ENCODE measurements at regions not wholly inside any gene's neighbourhood (a gene's known extent, or its start where the extent isn't known, plus 50 kb on each side); places are given as distances from the start of the nearest gene placed in this dataset.

DNA sequence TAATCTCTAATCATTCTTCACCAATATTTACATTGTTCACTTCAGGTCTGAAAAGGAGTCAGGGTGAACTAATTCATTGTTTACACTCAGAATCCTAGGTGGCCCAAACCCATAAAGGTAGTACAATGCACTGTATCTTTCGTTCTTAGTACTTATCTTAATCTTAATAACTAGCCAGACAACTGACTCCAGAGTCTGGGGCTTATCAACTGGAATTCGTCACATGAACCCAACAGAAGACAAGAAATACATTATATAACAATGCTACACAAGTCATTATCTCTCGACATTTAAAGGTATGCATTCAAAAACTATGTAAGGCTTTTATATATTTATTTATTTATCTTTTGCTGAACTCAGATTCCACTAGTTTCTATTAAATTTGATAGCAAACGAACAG lies 125.9 kb upstream of the ESRRG start:
- no peak overlapping the region for H3K4me3 ChIP-seq (ENCODE audit: low read depth, low read length)
- TF ChIP-seq, protein P1, sequence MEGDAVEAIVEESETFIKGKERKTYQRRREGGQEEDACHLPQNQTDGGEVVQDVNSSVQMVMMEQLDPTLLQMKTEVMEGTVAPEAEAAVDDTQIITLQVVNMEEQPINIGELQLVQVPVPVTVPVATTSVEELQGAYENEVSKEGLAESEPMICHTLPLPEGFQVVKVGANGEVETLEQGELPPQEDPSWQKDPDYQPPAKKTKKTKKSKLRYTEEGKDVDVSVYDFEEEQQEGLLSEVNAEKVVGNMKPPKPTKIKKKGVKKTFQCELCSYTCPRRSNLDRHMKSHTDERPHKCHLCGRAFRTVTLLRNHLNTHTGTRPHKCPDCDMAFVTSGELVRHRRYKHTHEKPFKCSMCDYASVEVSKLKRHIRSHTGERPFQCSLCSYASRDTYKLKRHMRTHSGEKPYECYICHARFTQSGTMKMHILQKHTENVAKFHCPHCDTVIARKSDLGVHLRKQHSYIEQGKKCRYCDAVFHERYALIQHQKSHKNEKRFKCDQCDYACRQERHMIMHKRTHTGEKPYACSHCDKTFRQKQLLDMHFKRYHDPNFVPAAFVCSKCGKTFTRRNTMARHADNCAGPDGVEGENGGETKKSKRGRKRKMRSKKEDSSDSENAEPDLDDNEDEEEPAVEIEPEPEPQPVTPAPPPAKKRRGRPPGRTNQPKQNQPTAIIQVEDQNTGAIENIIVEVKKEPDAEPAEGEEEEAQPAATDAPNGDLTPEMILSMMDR (IDR thresholded peaks at IDR 0.05; ENCODE audit: low read depth, low read length), result no peak

DNA sequence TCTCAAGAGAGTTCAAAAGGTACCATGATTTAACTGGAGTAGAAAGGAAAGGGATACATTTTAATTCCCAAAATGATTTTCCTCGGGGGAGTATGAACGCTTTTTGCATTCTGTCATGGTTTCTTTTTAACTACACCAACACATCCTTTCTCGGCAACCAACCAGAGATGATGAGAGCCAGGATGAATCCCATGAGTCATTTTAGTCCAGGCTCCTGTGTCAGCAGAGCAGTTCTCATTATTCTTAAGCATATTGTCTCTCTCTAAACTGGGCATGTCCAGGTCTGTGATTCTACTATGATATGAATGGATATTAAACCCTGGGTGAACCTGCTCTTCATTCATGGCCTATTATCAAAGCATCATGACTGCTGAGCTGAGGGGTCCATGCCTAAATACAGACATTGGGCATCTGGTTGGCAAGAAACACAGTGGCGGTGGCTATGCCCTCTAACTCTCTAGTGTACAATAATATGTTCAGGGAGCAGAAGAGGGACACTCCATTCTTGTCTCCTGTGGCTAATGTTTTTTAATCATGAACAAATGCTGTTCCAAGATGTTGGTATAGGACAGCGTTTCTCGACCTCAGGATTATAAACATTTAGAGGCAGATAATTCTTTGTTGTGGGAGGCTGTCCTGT lies 124.3 kb upstream of the ESRRG start:
- H3K4me3 ChIP-seq (ENCODE audit: low read depth, low read length), result no peak overlapping the region
- TF ChIP-seq, protein P1 (IDR thresholded peaks at IDR 0.05; ENCODE audit: low read depth, low read length), result no peak

DNA sequence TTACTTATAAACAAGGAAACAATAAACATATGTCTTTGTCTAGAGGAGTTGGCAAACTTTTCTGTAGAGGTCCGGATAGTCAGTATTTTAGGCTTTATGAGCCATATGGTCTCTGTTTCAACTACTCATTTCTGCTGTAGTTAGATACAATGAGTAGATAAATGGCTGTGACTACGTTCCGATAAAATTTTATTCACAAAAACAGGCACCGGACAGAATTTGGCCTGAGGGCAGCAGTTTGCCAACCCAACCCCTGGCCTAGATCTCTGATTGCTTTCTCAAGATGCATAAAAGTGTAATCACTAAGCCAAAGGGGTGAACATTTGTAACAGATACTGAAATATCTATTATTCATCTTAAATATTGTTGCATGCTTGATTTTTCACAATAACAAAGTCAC lies 123.1 kb upstream of the ESRRG start:
- H3K4me3 ChIP-seq (ENCODE audit: low read depth, low read length), result no peak overlapping the region
- TF ChIP-seq, protein P1 (IDR thresholded peaks at IDR 0.05; ENCODE audit: low read depth, low read length), result no peak

DNA sequence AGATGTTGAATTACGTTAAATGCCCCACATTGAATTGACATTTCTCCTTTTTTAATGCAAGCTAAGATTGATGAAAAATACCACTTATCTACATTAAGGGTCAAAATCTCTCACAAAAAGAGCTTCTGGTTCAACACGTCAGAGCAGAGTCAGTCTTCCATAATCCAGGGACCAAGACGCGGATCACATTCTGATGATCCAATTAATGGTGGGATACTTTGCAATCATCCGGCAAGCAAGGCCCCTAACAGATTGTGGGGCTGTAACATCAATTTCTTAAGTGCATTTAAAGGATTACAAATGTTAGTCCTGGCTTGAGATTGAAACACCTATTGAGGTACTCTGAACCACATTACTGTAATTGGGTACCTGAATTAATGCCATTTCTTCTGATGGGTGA lies 120.2 kb upstream of the ESRRG start:
- no peak overlapping the region for H3K4me3 ChIP-seq (ENCODE audit: low read depth, low read length)
- TF ChIP-seq, protein P1 (IDR thresholded peaks at IDR 0.05; ENCODE audit: low read depth, low read length), result no peak

DNA sequence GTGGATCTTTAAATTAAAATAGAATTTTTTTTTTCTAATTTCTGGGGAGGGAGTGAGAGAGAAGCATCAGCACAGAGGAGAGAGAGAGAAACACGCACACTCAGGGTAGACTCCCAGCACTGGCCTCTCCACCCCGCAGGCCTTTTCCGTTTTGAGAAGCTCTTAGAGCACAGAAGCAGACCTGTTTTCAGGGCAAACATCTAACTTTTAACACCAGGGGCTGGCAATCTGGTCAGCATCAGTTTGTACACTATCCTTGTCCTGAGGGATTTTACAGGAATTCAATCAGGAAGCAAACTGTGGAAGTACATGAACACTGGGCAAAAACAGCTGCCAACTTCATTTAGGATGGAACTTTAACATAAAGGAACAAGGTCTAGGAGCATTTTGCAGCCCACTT lies 117.9 kb upstream of the ESRRG start:
- no peak overlapping the region for H3K4me3 ChIP-seq (ENCODE audit: low read depth, low read length)
- TF ChIP-seq, protein P1 (IDR thresholded peaks at IDR 0.05; ENCODE audit: low read depth, low read length), result no peak

DNA sequence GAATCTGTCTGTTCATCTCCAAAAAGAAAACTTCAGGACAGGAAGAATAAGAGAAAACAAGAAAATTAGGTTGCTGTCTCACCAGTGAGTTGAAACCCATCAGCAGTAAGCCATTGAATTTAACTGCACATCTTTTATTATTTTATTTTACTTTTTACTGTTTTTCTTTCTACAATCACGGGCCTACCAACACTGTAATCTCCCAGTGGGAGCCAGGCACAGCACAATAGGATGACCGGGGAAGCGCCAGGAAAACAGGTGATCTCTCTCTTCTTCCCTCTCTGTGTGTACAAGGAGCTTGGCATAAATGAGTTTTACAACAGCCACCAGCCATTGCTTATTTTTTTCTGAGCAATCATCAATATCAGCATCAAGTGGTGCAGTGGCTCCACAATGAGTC lies 113.1 kb upstream of the ESRRG start:
- H3K4me3 ChIP-seq (ENCODE audit: low read depth, low read length), result no peak overlapping the region
- TF ChIP-seq, protein P1 (IDR thresholded peaks at IDR 0.05; ENCODE audit: low read depth, low read length), result no peak

DNA sequence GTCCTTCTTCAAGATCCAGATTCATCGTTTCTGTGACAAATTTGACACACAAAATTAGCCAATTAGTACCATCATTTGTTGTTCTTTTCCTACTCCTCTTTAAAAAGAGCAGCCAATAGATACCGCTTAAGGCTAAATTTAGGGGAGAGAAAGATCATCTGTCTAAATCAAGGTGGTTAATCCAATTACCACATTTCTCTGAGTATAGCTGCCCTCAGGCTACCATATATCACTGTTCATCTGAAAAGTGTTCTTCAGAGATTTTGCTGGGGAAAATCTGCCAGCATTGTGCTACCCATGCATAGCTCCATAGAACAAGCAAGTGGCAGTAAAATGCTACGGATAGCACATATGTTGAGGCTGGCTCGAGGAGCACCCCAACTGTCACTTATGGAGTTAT lies 110.3 kb upstream of the ESRRG start:
- TF ChIP-seq, protein P1 (IDR thresholded peaks at IDR 0.05; ENCODE audit: low read depth, low read length), result no peak
- no peak overlapping the region for H3K4me3 ChIP-seq (ENCODE audit: low read depth, low read length)

Data from WI38 (cell line).